GM23338 (cell line): ENCODE measurements at regions not wholly inside any gene's neighbourhood (a gene's known extent, or its start where the extent isn't known, plus 50 kb on each side); places are given as distances from the start of the nearest gene placed in this dataset.

Experiments used
- CREB1 ChIP-seq: fragments of 250-450 bp; sonication (Bioruptor Pico); IDR thresholded peaks from 2 replicates; pipeline ENCODE4 v1.5.0; 2020; ENCODE audit warnings: low read depth, mild to moderate bottlenecking, moderate library complexity
- EZH2 ChIP-seq: fragments of 200-600 bp; sonication (generic); IDR thresholded peaks from one replicate; pipeline ENCODE4 v1.8.0; 2017; ENCODE audit warnings: antibody characterized with exemption, mild to moderate bottlenecking, low read depth; ENCODE audit not compliant: unreplicated experiment
- EZH2phosphoT487 ChIP-seq: fragments of 200-600 bp; sonication (generic); IDR thresholded peaks from one replicate; pipeline ENCODE4 v1.8.1; 2018; ENCODE audit warnings: antibody characterized with exemption; ENCODE audit not compliant: unreplicated experiment
- JUNB ChIP-seq: IDR thresholded peaks from one replicate; pipeline ENCODE4 v1.6.1; 2016; ENCODE audit warnings: antibody characterized with exemption; ENCODE audit not compliant: unreplicated experiment
- POLR2AphosphoS5 ChIP-seq: IDR thresholded peaks from 2 replicates; pipeline ENCODE4 v1.6.1; 2016; ENCODE audit warnings: antibody characterized with exemption, low read depth
- ZNF462 ChIP-seq: fragments of 250-450 bp; sonication (Bioruptor Pico); IDR thresholded peaks from 2 replicates; pipeline ENCODE4 v1.5.0; 2020; ENCODE audit warnings: mild to moderate bottlenecking, moderate library complexity
- TF ChIP-seq, protein P1 (sequence below), 2 experiments: fragments of 200-600 bp in 1 of 2; sonication (generic) in 1 of 2; conservative IDR thresholded peaks; 2 replicates each; pipeline versions ENCODE4 v1.5.1 to v1.6.1; 2016 to 2017; ENCODE audit warnings: antibody characterized with exemption in 2 of 2, low read depth in 2 of 2, mild to moderate bottlenecking in 2 of 2, moderate library complexity in 1 of 2
- TF ChIP-seq, protein P2 (sequence below): IDR thresholded peaks from one replicate; pipeline ENCODE4 v1.6.1; 2018; ENCODE audit warnings: antibody characterized with exemption; ENCODE audit not compliant: unreplicated experiment

DNA sequence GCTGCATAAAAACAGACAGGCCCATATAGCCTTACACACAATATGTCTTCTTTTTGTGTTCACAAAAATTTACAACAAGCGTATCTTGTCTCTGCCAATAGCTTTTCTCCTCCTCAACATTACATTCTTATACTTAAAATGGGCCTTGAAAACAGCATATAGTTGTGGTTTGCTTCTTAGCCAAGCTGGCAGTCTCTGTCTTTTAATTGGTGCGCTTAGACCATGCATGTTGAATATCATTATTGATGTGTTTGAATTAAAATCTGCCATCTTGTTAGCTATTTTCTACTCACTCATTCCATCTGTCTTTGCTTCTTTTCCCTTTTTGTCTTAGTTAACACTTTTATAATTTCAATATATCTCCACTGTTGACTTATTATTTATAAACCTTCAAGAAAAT lies 76.4 kb downstream of the ING1 start:
- TF ChIP-seq, protein P1, sequence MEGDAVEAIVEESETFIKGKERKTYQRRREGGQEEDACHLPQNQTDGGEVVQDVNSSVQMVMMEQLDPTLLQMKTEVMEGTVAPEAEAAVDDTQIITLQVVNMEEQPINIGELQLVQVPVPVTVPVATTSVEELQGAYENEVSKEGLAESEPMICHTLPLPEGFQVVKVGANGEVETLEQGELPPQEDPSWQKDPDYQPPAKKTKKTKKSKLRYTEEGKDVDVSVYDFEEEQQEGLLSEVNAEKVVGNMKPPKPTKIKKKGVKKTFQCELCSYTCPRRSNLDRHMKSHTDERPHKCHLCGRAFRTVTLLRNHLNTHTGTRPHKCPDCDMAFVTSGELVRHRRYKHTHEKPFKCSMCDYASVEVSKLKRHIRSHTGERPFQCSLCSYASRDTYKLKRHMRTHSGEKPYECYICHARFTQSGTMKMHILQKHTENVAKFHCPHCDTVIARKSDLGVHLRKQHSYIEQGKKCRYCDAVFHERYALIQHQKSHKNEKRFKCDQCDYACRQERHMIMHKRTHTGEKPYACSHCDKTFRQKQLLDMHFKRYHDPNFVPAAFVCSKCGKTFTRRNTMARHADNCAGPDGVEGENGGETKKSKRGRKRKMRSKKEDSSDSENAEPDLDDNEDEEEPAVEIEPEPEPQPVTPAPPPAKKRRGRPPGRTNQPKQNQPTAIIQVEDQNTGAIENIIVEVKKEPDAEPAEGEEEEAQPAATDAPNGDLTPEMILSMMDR (conservative IDR thresholded peaks at IDR 0.05; ENCODE audit: low read depth in 2 of 2), result no peak
- TF ChIP-seq POLR2AphosphoS5 (no peak), CREB1 (CRISPR knock-in tag) (no peak), EZH2 (no peak), EZH2phosphoT487 (no peak), JUNB (no peak), ZNF462 (CRISPR knock-in tag) (no peak)
- TF ChIP-seq, protein P2, sequence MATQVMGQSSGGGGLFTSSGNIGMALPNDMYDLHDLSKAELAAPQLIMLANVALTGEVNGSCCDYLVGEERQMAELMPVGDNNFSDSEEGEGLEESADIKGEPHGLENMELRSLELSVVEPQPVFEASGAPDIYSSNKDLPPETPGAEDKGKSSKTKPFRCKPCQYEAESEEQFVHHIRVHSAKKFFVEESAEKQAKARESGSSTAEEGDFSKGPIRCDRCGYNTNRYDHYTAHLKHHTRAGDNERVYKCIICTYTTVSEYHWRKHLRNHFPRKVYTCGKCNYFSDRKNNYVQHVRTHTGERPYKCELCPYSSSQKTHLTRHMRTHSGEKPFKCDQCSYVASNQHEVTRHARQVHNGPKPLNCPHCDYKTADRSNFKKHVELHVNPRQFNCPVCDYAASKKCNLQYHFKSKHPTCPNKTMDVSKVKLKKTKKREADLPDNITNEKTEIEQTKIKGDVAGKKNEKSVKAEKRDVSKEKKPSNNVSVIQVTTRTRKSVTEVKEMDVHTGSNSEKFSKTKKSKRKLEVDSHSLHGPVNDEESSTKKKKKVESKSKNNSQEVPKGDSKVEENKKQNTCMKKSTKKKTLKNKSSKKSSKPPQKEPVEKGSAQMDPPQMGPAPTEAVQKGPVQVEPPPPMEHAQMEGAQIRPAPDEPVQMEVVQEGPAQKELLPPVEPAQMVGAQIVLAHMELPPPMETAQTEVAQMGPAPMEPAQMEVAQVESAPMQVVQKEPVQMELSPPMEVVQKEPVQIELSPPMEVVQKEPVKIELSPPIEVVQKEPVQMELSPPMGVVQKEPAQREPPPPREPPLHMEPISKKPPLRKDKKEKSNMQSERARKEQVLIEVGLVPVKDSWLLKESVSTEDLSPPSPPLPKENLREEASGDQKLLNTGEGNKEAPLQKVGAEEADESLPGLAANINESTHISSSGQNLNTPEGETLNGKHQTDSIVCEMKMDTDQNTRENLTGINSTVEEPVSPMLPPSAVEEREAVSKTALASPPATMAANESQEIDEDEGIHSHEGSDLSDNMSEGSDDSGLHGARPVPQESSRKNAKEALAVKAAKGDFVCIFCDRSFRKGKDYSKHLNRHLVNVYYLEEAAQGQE, result no peak
